IPS DF 6.9 (cell line): ENCODE measurements at regions not wholly inside any gene's neighbourhood (a gene's known extent, or its start where the extent isn't known, plus 50 kb on each side); places are given as distances from the start of the nearest gene placed in this dataset.
"Not testable (repeated sequence)": the region's sequence is repeated elsewhere in the genome, so short reads cannot be mapped to it uniquely, and the experiment has no call there.

Experiments
- DNase-seq: peaks from one replicate; pipeline ENCODE4 v3.0.0-alpha.2; 2013; ENCODE audit warnings: low read depth, low spot score
- H3K27ac ChIP-seq: one replicate; pipeline ENCODE4 v1.5.1; 2013; ENCODE audit warnings: low read length, control low read depth
- H3K27me3 ChIP-seq: 2 replicates; pipeline ENCODE4 v1.6.1; 2013; ENCODE audit warnings: mild to moderate bottlenecking, low read length; ENCODE audit not compliant: control insufficient read depth, insufficient read depth
- H3K36me3 ChIP-seq: 2 replicates; pipeline ENCODE4 v1.6.1; 2013; ENCODE audit warnings: low read length; ENCODE audit not compliant: control insufficient read depth, insufficient read depth
- H3K4me1 ChIP-seq: 2 replicates; pipeline ENCODE4 v1.6.1; 2013; ENCODE audit warnings: low read length; ENCODE audit not compliant: control insufficient read depth, insufficient read depth
- H3K4me3 ChIP-seq: 2 replicates; pipeline ENCODE4 v1.5.1; 2013; ENCODE audit warnings: mild to moderate bottlenecking, low read length
- H3K9me3 ChIP-seq: 2 replicates; pipeline ENCODE4 v1.6.1; 2013; ENCODE audit warnings: low read length, inconsistent platforms; ENCODE audit not compliant: control insufficient read depth, insufficient read depth
- WGBS: extraction: QIAGEN DNeasy Blood & Tissue Kit; methylation state at CpG from one replicate; pipeline ENCODE4 v1.1.7; 2013; ENCODE audit warnings: mixed read lengths, missing lambda C conversion rate; ENCODE audit not compliant: insufficient read length, insufficient coverage; 5-methylcytosine and 5-hydroxymethylcytosine counted together

GRCh38 chr5:96300976-96301375, 132.1 kb downstream of the PCSK1 start:
- H3K36me3 ChIP-seq, result no peaks in the 10 kb centered on the region
- H3K27me3 ChIP-seq, result no peaks in the 10 kb centered on the region
- H3K27ac ChIP-seq, result no peak overlapping the region
- H3K4me1 ChIP-seq, result 0 out of 2 replicates have a peak, but pooled peaks cover 2% of the 10 kb centered on the region
- DNase-seq, result no peak
- no peaks in the 10 kb centered on the region for H3K9me3 ChIP-seq
- H3K4me3 ChIP-seq, result no peak overlapping the region

GRCh38 chr5:96297867-96298266, 135.2 kb downstream of the PCSK1 start:
- no peaks in the 10 kb centered on the region for H3K36me3 ChIP-seq
- no peak overlapping the region for H3K4me3 ChIP-seq
- no peak overlapping the region for H3K27ac ChIP-seq
- no peak for DNase-seq
- WGBS, result no CpG with 5 or more reads among the region's 3 CpGs
- no peaks in the 10 kb centered on the region for H3K27me3 ChIP-seq
- H3K9me3 ChIP-seq, result no peaks in the 10 kb centered on the region
- 0 out of 2 replicates have a peak, but pooled peaks cover 2% of the 10 kb centered on the region for H3K4me1 ChIP-seq

GRCh38 chr5:96297290-96297689, 135.8 kb downstream of the PCSK1 start:
- no CpG with 5 or more reads among the region's 1 CpG for WGBS
- H3K27ac ChIP-seq, result no peak overlapping the region
- H3K27me3 ChIP-seq, result no peaks in the 10 kb centered on the region
- 0 out of 2 replicates have a peak, but pooled peaks cover 2% of the 10 kb centered on the region for H3K4me1 ChIP-seq
- DNase-seq, result no peak
- no peaks in the 10 kb centered on the region for H3K9me3 ChIP-seq
- no peak overlapping the region for H3K4me3 ChIP-seq
- no peaks in the 10 kb centered on the region for H3K36me3 ChIP-seq

- Histone ChIP-seq H3K9me3 (no peaks in the 10 kb centered on the region), H3K36me3 (no peaks in the 10 kb centered on the region), H3K27ac (no peak overlapping the region), H3K4me3 (no peak overlapping the region), H3K4me1 (no peaks in the 10 kb centered on the region), H3K27me3 (no peaks in the 10 kb centered on the region)
- no peak for DNase-seq
Observed at GRCh38 chr5:96294884-96295202, 138.2 kb downstream of the PCSK1 start.

- Histone ChIP-seq H3K4me1 (no peaks in the 10 kb centered on the region), H3K36me3 (no peaks in the 10 kb centered on the region), H3K27ac (no peak overlapping the region), H3K9me3 (no peaks in the 10 kb centered on the region), H3K27me3 (no peaks in the 10 kb centered on the region), H3K4me3 (no peak overlapping the region)
- WGBS, result no CpG with 5 or more reads among the region's 2 CpGs
- no peak for DNase-seq
Observed at GRCh38 chr5:96293966-96294883, 138.8 kb downstream of the PCSK1 start.

GRCh38 chr5:96292582-96293247, 140.3 kb downstream of the PCSK1 start:
- Histone ChIP-seq H3K4me3 (no peak overlapping the region), H3K36me3 (no peaks in the 10 kb centered on the region), H3K9me3 (no peaks in the 10 kb centered on the region), H3K27me3 (no peaks in the 10 kb centered on the region), H3K27ac (no peak overlapping the region), H3K4me1 (no peaks in the 10 kb centered on the region)
- WGBS, result no CpG with 5 or more reads among the region's 8 CpGs
- no peak for DNase-seq

GRCh38 chr5:96289287-96289686, 143.8 kb downstream of the PCSK1 start:
- DNase-seq, H3K27me3 ChIP-seq, H3K36me3 ChIP-seq, H3K9me3 ChIP-seq, H3K4me1 ChIP-seq, H3K27ac ChIP-seq, H3K4me3 ChIP-seq: not testable (repeated sequence)
- no CpG with 5 or more reads among the region's 5 CpGs for WGBS

- no peak overlapping the region for H3K4me3 ChIP-seq
- DNase-seq, result no peak
- no CpG with 5 or more reads among the region's 1 CpG for WGBS
- no peak overlapping the region for H3K27ac ChIP-seq
- H3K27me3 ChIP-seq, result no peaks in the 10 kb centered on the region
- no peaks in the 10 kb centered on the region for H3K9me3 ChIP-seq
- no peaks in the 10 kb centered on the region for H3K4me1 ChIP-seq
- H3K36me3 ChIP-seq, result no peaks in the 10 kb centered on the region
Observed at GRCh38 chr5:96288845-96289185, 144.2 kb downstream of the PCSK1 start.

GRCh38 chr5:96288166-96288844, 144.7 kb downstream of the PCSK1 start:
- Histone ChIP-seq H3K27ac (no peak overlapping the region), H3K9me3 (no peaks in the 10 kb centered on the region), H3K36me3 (no peaks in the 10 kb centered on the region), H3K4me3 (no peak overlapping the region), H3K27me3 (no peaks in the 10 kb centered on the region), H3K4me1 (no peaks in the 10 kb centered on the region)
- DNase-seq, result no peak
- no CpG with 5 or more reads among the region's 3 CpGs for WGBS

- Histone ChIP-seq H3K27me3 (no peaks in the 10 kb centered on the region), H3K27ac (no peak overlapping the region), H3K4me3 (no peak overlapping the region), H3K4me1 (no peaks in the 10 kb centered on the region), H3K9me3 (no peaks in the 10 kb centered on the region), H3K36me3 (no peaks in the 10 kb centered on the region)
- DNase-seq, result no peak
- WGBS, result no CpG with 5 or more reads among the region's 2 CpGs
Observed at GRCh38 chr5:96287136-96287535, 145.9 kb downstream of the PCSK1 start.
